HG03159 (cell line): ENCODE measurements at regions not wholly inside any gene's neighbourhood (a gene's known extent, or its start where the extent isn't known, plus 50 kb on each side); places are given as distances from the start of the nearest gene placed in this dataset.

Experiments used
- ATAC-seq: cut with Tn5 transposase; IDR thresholded peaks from one replicate; pipeline ENCODE4 v1.9.1; 2021; ENCODE audit warnings: mild to moderate bottlenecking, moderate library complexity; ENCODE audit not compliant: unreplicated experiment

- ATAC-seq = no peak
These were observed 285.9 kb downstream of the RFC3 start for GRCh38 chr13:34103854-34104253.

- no peak for ATAC-seq
These were observed 286.9 kb downstream of the RFC3 start for GRCh38 chr13:34104853-34105252.

GRCh38 chr13:34107806-34108205 lies 289.9 kb downstream of the RFC3 start:
- no peak for ATAC-seq

- no peak for ATAC-seq
These were observed 290.5 kb downstream of the RFC3 start for GRCh38 chr13:34108410-34108809.

GRCh38 chr13:34114581-34114980 lies 296.6 kb downstream of the RFC3 start:
- no peak for ATAC-seq

- no peak for ATAC-seq
These were observed 298.7 kb downstream of the RFC3 start for GRCh38 chr13:34116651-34117050.

GRCh38 chr13:34124666-34125306 lies 306.8 kb downstream of the RFC3 start:
- no peak for ATAC-seq

GRCh38 chr13:34127523-34127922 lies 309.6 kb downstream of the RFC3 start:
- ATAC-seq = no peak

GRCh38 chr13:34128661-34129060 lies 310.7 kb downstream of the RFC3 start:
- no peak for ATAC-seq

- ATAC-seq = no peak
These were observed 311.5 kb downstream of the RFC3 start for GRCh38 chr13:34129436-34129835.

GRCh38 chr13:34137200-34137599 lies 319.3 kb downstream of the RFC3 start:
- no peak for ATAC-seq

GRCh38 chr13:34139660-34140227 lies 321.8 kb downstream of the RFC3 start:
- ATAC-seq = no peak

GRCh38 chr13:34143637-34144036 lies 325.7 kb downstream of the RFC3 start:
- ATAC-seq = no peak

GRCh38 chr13:34144142-34144541 lies 326.2 kb downstream of the RFC3 start:
- no peak for ATAC-seq

GRCh38 chr13:34145061-34145460 lies 327.1 kb downstream of the RFC3 start:
- no peak for ATAC-seq

GRCh38 chr13:34148359-34148758 lies 330.4 kb downstream of the RFC3 start:
- no peak for ATAC-seq

GRCh38 chr13:34151885-34152284 lies 333.9 kb downstream of the RFC3 start:
- no peak for ATAC-seq

- ATAC-seq = no peak
These were observed 334.5 kb downstream of the RFC3 start for GRCh38 chr13:34152409-34152808.

GRCh38 chr13:34152996-34153395 lies 335.0 kb downstream of the RFC3 start:
- no peak for ATAC-seq

- no peak for ATAC-seq
These were observed 335.7 kb downstream of the RFC3 start for GRCh38 chr13:34153428-34154180.

GRCh38 chr13:34155931-34156607 lies 338.1 kb downstream of the RFC3 start:
- ATAC-seq = no peak
